Thyroid gland (tissue), 4 donors: ENCODE measurements at regions not wholly inside any gene's neighbourhood (a gene's known extent, or its start where the extent isn't known, plus 50 kb on each side); places are given as distances from the start of the nearest gene placed in this dataset.

ENCODE experiments used
- POLR2A ChIP-seq, 2 donors: fragments of 450-650 bp; IDR thresholded peaks; one replicate each; pipeline ENCODE4 v1.6.1; 2017; ENCODE audit warnings: antibody characterized with exemption in 2 of 2, mild to moderate bottlenecking in 2 of 2, moderate library complexity in 1 of 2
- TF ChIP-seq, protein P1 (sequence below), 6 experiments: fragments of 200-600 bp in 3 of 6; fragments of 450-650 bp in 3 of 6; sonication (generic) in 3 of 6; IDR thresholded peaks; one replicate each; pipeline ENCODE4 v1.5.1; 2016 to 2019; ENCODE audit warnings: antibody characterized with exemption in 6 of 6, mild to moderate bottlenecking in 2 of 6, inconsistent platforms in 1 of 6, moderate library complexity in 1 of 6

DNA sequence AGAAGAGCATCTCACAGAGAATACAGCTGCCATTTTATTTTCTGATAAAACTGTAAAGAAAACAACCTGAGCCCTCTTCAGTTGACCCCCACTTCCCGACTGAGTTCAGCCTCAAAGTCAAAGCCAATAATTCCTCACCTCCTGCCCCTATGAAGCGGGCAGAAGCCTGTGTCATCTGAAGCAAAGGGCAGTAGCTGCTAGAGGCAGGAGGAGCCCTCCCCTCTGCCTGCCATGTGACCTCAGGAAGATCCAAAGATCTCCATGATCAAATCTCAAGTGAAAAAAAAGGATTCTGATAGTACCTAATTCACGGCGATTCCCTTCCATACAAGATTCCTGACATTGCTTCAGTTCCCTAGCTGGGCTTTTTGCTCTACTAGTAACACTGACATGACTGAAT is 223.1 kb upstream of the CAND1 start:
- TF ChIP-seq, protein P1, sequence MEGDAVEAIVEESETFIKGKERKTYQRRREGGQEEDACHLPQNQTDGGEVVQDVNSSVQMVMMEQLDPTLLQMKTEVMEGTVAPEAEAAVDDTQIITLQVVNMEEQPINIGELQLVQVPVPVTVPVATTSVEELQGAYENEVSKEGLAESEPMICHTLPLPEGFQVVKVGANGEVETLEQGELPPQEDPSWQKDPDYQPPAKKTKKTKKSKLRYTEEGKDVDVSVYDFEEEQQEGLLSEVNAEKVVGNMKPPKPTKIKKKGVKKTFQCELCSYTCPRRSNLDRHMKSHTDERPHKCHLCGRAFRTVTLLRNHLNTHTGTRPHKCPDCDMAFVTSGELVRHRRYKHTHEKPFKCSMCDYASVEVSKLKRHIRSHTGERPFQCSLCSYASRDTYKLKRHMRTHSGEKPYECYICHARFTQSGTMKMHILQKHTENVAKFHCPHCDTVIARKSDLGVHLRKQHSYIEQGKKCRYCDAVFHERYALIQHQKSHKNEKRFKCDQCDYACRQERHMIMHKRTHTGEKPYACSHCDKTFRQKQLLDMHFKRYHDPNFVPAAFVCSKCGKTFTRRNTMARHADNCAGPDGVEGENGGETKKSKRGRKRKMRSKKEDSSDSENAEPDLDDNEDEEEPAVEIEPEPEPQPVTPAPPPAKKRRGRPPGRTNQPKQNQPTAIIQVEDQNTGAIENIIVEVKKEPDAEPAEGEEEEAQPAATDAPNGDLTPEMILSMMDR (IDR thresholded peaks at IDR 0.05) = no peak
- no peak for TF ChIP-seq POLR2A (IDR thresholded peaks at IDR 0.05)
